ENCODE measurements at regions not wholly inside any gene's neighbourhood (a gene's known extent, or its start where the extent isn't known, plus 50 kb on each side); places are given as distances from the start of the nearest gene placed in this dataset.

DNA sequence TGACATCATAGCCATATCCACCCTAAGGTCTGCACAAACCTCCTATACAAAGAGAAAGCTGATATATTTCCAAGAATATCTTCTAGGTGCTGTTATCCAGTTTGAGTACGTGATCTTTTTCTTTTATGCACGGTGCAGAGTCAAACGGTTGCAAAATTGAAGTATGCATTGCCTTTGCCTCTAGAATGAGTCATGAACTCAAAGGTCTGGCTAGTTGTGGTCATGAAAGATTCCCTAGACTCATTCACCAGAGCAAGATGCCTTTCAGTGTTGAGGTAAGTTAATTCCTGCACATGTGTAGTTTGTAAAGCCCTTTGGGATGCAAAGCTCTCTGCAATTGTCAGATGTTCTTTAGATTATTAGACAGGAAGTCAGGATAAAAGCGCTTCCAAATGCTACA, 704.4 kb downstream of the PCDH19 start:
- no peaks in the 10 kb centered on the region for H3K27me3 ChIP-seq (ENCODE audit: insufficient read depth, low read length)
- no peaks in the 10 kb centered on the region for H4K20me1 ChIP-seq (ENCODE audit: insufficient read depth, low read length)
- no peaks in the 10 kb centered on the region for H3K9me3 ChIP-seq (ENCODE audit: low read depth, low read length)
- no peaks in the 10 kb centered on the region for H3K79me2 ChIP-seq (ENCODE audit: insufficient read depth, low read length)
- H2AFZ ChIP-seq (ENCODE audit: low read length) = no peak overlapping the region
- DNase-seq (ENCODE audit: insufficient read length, low spot score, missing footprints) = no peak
- no peak for TF ChIP-seq CTCF (IDR thresholded peaks at IDR 0.05; ENCODE audit: extremely low read depth, low read depth, low read length)
- H3K4me3 ChIP-seq (ENCODE audit: insufficient read depth, low read length) = no peak overlapping the region
- H3K36me3 ChIP-seq (ENCODE audit: insufficient read depth, low read length) = no peaks in the 10 kb centered on the region
- H3K4me2 ChIP-seq (ENCODE audit: insufficient read depth, low read length) = no peak overlapping the region
- H3K4me1 ChIP-seq (ENCODE audit: insufficient read depth, low read length) = no peaks in the 10 kb centered on the region
- H3K27ac ChIP-seq (ENCODE audit: low read depth, low read length) = no peak overlapping the region

DNA sequence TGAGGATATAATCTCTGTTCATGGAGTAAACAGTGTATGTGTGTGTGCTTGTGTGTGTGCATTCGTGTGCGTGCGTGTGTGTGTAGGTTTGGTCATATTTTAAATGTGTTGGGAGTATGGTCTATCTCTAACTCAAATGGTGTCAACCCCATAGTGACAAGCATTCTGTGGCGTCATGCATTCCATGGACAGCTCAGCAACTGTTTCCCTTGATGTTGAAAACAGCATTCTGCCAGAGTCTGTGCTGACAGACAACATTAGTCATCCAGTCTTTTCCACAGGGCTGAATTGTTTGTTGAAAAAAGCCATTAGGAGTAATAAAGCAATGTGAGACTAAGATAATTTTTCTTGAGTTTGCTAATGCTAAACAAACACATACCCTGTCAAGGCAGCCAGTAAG, 706.6 kb downstream of the PCDH19 start:
- no peak overlapping the region for H3K4me2 ChIP-seq (ENCODE audit: insufficient read depth, low read length)
- H3K4me3 ChIP-seq (ENCODE audit: insufficient read depth, low read length) = no peak overlapping the region
- H2AFZ ChIP-seq (ENCODE audit: low read length) = no peak overlapping the region
- no peak for TF ChIP-seq CTCF (IDR thresholded peaks at IDR 0.05; ENCODE audit: extremely low read depth, low read depth, low read length)
- no peaks in the 10 kb centered on the region for H3K9me3 ChIP-seq (ENCODE audit: low read depth, low read length)
- DNase-seq (ENCODE audit: insufficient read length, low spot score, missing footprints) = no peak
- H3K36me3 ChIP-seq (ENCODE audit: insufficient read depth, low read length) = no peaks in the 10 kb centered on the region
- no peak overlapping the region for H3K27ac ChIP-seq (ENCODE audit: low read depth, low read length)
- no peaks in the 10 kb centered on the region for H4K20me1 ChIP-seq (ENCODE audit: insufficient read depth, low read length)
- H3K4me1 ChIP-seq (ENCODE audit: insufficient read depth, low read length) = no peaks in the 10 kb centered on the region
- no peaks in the 10 kb centered on the region for H3K27me3 ChIP-seq (ENCODE audit: insufficient read depth, low read length)
- H3K79me2 ChIP-seq (ENCODE audit: insufficient read depth, low read length) = no peaks in the 10 kb centered on the region

GRCh38 chrX:99698451-99698850, 711.6 kb downstream of the PCDH19 start:
- DNase-seq (ENCODE audit: insufficient read length, low spot score, missing footprints) = no peak
- no peak overlapping the region for H3K4me2 ChIP-seq (ENCODE audit: insufficient read depth, low read length)
- no peaks in the 10 kb centered on the region for H3K36me3 ChIP-seq (ENCODE audit: insufficient read depth, low read length)
- H2AFZ ChIP-seq (ENCODE audit: low read length) = no peak overlapping the region
- no peaks in the 10 kb centered on the region for H4K20me1 ChIP-seq (ENCODE audit: insufficient read depth, low read length)
- no peaks in the 10 kb centered on the region for H3K79me2 ChIP-seq (ENCODE audit: insufficient read depth, low read length)
- H3K4me3 ChIP-seq (ENCODE audit: insufficient read depth, low read length) = no peak overlapping the region
- no peaks in the 10 kb centered on the region for H3K27me3 ChIP-seq (ENCODE audit: insufficient read depth, low read length)
- TF ChIP-seq CTCF (IDR thresholded peaks at IDR 0.05; ENCODE audit: extremely low read depth, low read depth, low read length) = no peak
- no peak overlapping the region for H3K27ac ChIP-seq (ENCODE audit: low read depth, low read length)
- no peaks in the 10 kb centered on the region for H3K4me1 ChIP-seq (ENCODE audit: insufficient read depth, low read length)
- H3K9me3 ChIP-seq (ENCODE audit: low read depth, low read length) = no peaks in the 10 kb centered on the region

GRCh38 chrX:99663136-99663535, 746.9 kb downstream of the PCDH19 start:
- no peak for TF ChIP-seq CTCF (IDR thresholded peaks at IDR 0.05; ENCODE audit: extremely low read depth, low read depth, low read length)
- H3K4me1 ChIP-seq (ENCODE audit: insufficient read depth, low read length) = no peaks in the 10 kb centered on the region
- no peak overlapping the region for H3K27ac ChIP-seq (ENCODE audit: low read depth, low read length)
- no peaks in the 10 kb centered on the region for H3K36me3 ChIP-seq (ENCODE audit: insufficient read depth, low read length)
- no peaks in the 10 kb centered on the region for H3K79me2 ChIP-seq (ENCODE audit: insufficient read depth, low read length)
- no peaks in the 10 kb centered on the region for H4K20me1 ChIP-seq (ENCODE audit: insufficient read depth, low read length)
- no peak overlapping the region for H3K4me2 ChIP-seq (ENCODE audit: insufficient read depth, low read length)
- no peak overlapping the region for H3K4me3 ChIP-seq (ENCODE audit: insufficient read depth, low read length)
- H2AFZ ChIP-seq (ENCODE audit: low read length) = no peak overlapping the region
- no peaks in the 10 kb centered on the region for H3K27me3 ChIP-seq (ENCODE audit: insufficient read depth, low read length)
- no peaks in the 10 kb centered on the region for H3K9me3 ChIP-seq (ENCODE audit: low read depth, low read length)
- no peak for DNase-seq (ENCODE audit: insufficient read length, low spot score, missing footprints)

All from osteoblast (primary cell).